GM18498 (cell line): ENCODE measurements at regions not wholly inside any gene's neighbourhood (a gene's known extent, or its start where the extent isn't known, plus 50 kb on each side); places are given as distances from the start of the nearest gene placed in this dataset.
"Not testable (repeated sequence)": the region's sequence is repeated elsewhere in the genome, so short reads cannot be mapped to it uniquely, and the experiment has no call there.

Experiments used
- ATAC-seq: cut with Tn5 transposase; IDR thresholded peaks from one replicate; pipeline ENCODE4 v1.9.1; 2021; ENCODE audit warnings: mild to moderate bottlenecking, moderate library complexity; ENCODE audit not compliant: unreplicated experiment

GRCh38 chr2:106339609-106340008 lies 128.6 kb downstream of the RGPD3 start:
- no peak for ATAC-seq

GRCh38 chr2:106339132-106339531 lies 129.1 kb downstream of the RGPD3 start:
- ATAC-seq = no peak

- ATAC-seq = no peak
Measured at GRCh38 chr2:106338043-106338442, 130.2 kb downstream of the RGPD3 start.

GRCh38 chr2:106336737-106337136 lies 131.5 kb downstream of the RGPD3 start:
- ATAC-seq = no peak

GRCh38 chr2:106336108-106336507 lies 132.1 kb downstream of the RGPD3 start:
- no peak for ATAC-seq

GRCh38 chr2:106334802-106335201 lies 133.4 kb downstream of the RGPD3 start:
- no peak for ATAC-seq

GRCh38 chr2:106333253-106333873 lies 134.8 kb downstream of the RGPD3 start:
- ATAC-seq = not testable (repeated sequence)

- ATAC-seq = no peak
Measured at GRCh38 chr2:106332054-106332453, 136.2 kb downstream of the RGPD3 start.

GRCh38 chr2:106330384-106331261 lies 136.5 kb upstream of the UXS1 start:
- not testable (repeated sequence) for ATAC-seq

GRCh38 chr2:106323337-106324013 lies 129.4 kb upstream of the UXS1 start:
- ATAC-seq = no peak

GRCh38 chr2:106322281-106322680 lies 128.2 kb upstream of the UXS1 start:
- ATAC-seq = no peak

GRCh38 chr2:106320439-106320838 lies 126.3 kb upstream of the UXS1 start:
- ATAC-seq = not testable (repeated sequence)

GRCh38 chr2:106316915-106317314 lies 122.8 kb upstream of the UXS1 start:
- ATAC-seq = no peak

- ATAC-seq = no peak
Measured at GRCh38 chr2:106314444-106314843, 120.3 kb upstream of the UXS1 start.

- ATAC-seq = no peak
Measured at GRCh38 chr2:106311041-106311370, 116.9 kb upstream of the UXS1 start.

GRCh38 chr2:106307860-106308259 lies 113.8 kb upstream of the UXS1 start:
- ATAC-seq = peak; percentile 76

GRCh38 chr2:106306387-106306786 lies 112.3 kb upstream of the UXS1 start:
- ATAC-seq = no peak

- ATAC-seq = no peak
Measured at GRCh38 chr2:106304612-106305184, 110.6 kb upstream of the UXS1 start.

- no peak for ATAC-seq
Measured at GRCh38 chr2:106299696-106300095, 105.6 kb upstream of the UXS1 start.

GRCh38 chr2:106296182-106296815 lies 102.2 kb upstream of the UXS1 start:
- no peak for ATAC-seq

GRCh38 chr2:106294182-106294581 lies 100.1 kb upstream of the UXS1 start:
- no peak for ATAC-seq
